AG09309 (cell line): ENCODE measurements at regions not wholly inside any gene's neighbourhood (a gene's known extent, or its start where the extent isn't known, plus 50 kb on each side); places are given as distances from the start of the nearest gene placed in this dataset.

Experiments
- DNase-seq: peaks from one replicate; pipeline ENCODE4 v3.0.0-alpha.2; 2010; ENCODE audit warnings: low read depth
- H3K4me3 ChIP-seq: 2 replicates; pipeline ENCODE4 v1.5.1; 2011; ENCODE audit warnings: mild to moderate bottlenecking, low read depth, low read length, moderate library complexity; ENCODE audit not compliant: control insufficient read depth
- CTCF ChIP-seq: IDR thresholded peaks from 2 replicates; pipeline ENCODE4 v1.5.1; 2011; ENCODE audit warnings: mild to moderate bottlenecking, low read depth, low read length, inconsistent platforms; ENCODE audit not compliant: insufficient read depth, control insufficient read depth; ENCODE audit errors: missing control alignments

GRCh38 chr10:130481076-130481930 lies 345.1 kb downstream of the GLRX3 start:
- no peak for TF ChIP-seq CTCF
- no peak for DNase-seq
- no peak overlapping the region for H3K4me3 ChIP-seq

DNA sequence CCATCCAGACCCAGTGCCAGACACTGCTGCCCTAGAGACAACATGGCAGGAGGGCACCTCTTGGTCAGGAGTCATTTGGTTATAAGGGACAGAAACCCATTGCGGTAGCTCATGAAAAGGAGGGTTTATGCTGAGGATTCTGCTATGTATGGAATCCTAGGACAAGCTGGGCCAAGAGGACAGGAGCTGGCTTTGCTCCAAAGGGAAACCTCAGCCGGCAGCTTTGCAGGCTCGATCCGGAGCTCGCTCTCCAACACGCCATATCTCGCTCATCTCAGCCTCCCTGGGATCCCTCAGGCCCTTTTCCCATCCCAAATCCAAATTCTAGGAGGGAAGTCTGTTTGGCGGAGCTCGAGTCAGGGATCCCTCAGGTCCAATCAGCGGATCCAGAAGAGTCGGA lies 345.7 kb downstream of the GLRX3 start:
- no peak for DNase-seq
- no peak for TF ChIP-seq CTCF

GRCh38 chr10:130483691-130484467 lies 347.7 kb downstream of the GLRX3 start:
- no peak overlapping the region for H3K4me3 ChIP-seq
- TF ChIP-seq CTCF = no peak
- DNase-seq = no peak

More for the DNA sequence above, 345.7 kb downstream of the GLRX3 start:
- H3K4me3 ChIP-seq = no peak overlapping the region

DNA sequence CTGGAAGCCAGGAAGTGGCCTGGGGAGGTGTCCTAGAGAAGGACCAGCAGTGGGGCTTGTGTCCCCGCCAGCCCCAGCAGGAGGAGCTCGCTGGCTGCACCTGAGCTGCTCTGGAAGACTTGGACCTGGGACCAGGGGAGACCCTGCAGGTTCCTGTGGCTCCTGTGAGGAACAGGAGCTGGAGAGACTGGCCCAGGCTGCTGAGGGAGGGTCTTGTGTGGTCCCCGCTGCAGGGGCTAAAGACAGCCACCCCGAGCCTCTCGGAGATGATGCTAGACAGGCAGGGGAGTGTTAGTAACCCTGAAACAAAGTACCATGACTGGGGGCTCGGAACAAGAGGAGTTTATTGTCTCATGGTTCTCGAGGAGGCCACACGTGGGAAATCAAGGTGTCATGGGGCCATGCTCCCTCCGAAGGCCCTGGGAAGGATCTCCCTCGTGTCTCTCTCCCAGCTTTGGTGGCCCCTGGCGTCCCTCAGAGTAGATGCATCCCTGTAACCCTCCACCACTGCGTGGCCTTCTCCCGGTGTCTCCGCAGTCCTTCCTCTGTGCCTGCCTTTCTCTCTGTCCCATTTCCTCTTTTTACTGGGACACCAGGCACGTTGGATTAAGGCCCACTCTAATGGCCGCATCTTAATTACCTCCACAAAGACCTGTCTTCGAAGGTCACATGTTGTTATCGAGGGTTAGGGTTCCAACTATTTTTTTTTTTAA lies 348.4 kb downstream of the GLRX3 start:
- DNase-seq = no peak
- H3K4me3 ChIP-seq = no peak overlapping the region
- no peak for TF ChIP-seq CTCF

DNA sequence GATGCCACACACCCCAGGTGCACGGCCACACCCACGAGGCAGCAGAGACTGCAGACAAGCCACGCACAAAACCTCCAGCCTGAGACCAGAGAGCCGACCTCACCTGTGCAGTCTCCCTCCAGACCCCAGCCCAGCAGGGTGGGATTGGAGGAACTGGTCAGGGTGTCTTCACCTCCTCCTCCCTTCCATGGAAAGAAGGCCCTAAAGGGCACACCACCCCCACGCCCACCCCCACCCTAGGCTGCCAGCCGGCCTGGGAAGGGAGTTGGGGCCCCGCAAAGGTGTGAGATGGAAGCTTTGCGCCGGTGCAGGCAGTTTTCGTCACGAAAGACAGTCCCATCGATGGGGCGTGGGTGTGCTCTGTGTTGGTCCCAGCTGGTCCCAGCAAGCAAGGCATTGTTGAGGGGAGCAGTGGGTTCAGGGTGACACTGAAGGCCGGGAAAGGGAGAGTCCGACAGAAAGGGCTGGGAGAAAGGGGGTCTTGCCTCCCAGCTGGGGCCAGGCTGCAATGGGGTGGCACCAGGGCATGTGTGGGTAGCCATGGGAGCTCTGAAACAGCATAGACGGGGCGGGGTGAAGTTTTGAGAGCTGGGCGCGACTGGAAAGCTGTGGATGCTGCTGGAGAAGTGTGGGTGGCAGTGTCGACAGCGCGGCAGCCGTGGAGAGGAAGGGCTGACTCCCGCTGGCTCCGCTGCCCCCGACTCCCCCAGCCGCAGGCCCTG lies 349.2 kb downstream of the GLRX3 start:
- no peak for TF ChIP-seq CTCF
- H3K4me3 ChIP-seq = no peak overlapping the region
- DNase-seq = no peak

DNA sequence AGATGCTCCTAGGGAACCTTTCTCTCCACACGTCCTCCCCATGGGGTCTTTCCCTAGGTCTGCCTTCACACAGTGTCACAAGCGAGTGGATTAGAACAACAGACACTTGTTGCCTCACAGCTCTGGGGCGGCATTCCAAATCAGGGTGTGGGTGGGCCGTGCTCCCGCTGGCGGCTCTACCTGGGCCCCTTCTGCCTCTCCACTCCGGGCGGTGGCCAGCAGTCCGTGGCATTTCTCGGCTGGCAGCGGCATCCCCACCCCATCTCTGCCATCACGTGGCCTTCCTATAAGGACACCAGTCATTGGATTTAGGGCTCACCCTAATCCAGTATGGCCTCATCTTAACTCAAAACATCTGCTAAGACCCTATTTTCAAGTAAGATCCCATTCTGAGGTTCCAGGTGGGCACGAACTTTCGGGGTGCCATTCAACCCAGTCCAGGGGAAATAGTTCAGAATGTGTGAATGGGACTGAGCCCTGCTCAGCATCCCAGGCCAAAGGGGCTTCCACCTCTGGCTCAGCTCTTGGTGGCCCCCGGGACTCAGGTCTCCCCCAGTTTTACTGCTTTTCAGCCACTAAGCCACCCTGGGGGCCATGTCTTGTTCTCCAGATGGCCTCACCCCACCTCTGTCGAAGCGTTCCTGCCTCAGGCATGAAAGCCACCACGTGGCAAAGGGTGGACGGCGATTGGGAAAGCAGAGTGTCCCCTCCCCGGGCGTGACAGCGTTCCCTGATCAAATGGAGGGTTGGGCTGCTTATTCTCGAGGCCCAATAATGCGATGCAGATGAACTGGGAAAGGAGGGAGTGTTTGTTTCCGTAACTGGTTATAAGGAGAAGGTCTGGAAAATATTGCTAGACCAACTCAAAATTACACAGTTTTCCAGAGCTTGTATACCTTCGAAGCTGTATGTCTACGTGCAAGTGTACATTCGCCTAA lies 350.0 kb downstream of the GLRX3 start:
- TF ChIP-seq CTCF = no peak
- H3K4me3 ChIP-seq = no peak overlapping the region
- no peak for DNase-seq
